ENCODE measurements at regions not wholly inside any gene's neighbourhood (a gene's known extent, or its start where the extent isn't known, plus 50 kb on each side); places are given as distances from the start of the nearest gene placed in this dataset.
A peak's percentile ranks its signal among the peaks of the same experiment; 100 is the strongest.

GRCh38 chr2:217652761-217653639, 349.8 kb downstream of the TNS1 start:
- no peak for DNase-seq

- peak; percentile 35 for DNase-seq
Measured at GRCh38 chr2:217650716-217651360, 352.0 kb downstream of the TNS1 start.

DNA sequence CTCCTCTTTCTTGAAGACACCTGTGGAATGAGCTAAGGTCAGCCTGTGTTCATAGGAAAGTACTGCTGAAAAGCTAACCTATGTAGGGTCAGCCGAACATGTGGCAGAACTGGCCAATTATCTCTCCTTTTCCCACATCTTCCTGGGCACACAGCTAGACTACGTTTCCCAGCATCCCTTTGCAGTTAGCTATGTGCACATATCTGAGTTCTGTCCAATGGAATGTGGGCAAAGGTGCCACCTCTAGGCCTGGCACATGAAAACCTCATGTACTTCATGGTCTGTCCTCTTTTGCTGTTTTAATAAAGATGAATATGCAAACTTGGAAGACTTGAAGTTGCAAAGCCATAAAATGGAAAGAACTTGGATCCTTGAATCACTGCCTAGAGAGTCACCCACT, 352.6 kb downstream of the TNS1 start:
- DNase-seq: no peak

DNA sequence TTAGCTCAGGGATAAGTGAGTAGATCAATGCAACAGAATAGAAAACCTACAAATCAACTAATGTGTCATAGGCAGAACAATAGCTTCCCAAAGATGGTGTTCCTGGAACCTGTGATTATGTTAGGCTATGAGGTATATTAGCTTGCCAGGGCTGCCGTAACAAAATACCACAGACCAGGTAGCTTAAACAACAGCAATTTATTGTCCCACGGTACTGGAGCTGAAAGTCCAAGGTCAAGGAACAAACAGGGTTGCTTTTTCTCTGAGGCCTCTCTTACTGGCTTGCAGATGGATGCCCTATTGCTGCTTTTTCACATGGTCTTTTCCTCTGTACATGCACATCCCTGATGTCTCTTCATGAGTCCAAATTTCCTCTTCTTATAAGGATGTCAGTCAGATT, 354.9 kb downstream of the TNS1 start:
- DNase-seq: no peak

GRCh38 chr2:217647226-217647625, 355.6 kb downstream of the TNS1 start:
- DNase-seq: no peak

DNA sequence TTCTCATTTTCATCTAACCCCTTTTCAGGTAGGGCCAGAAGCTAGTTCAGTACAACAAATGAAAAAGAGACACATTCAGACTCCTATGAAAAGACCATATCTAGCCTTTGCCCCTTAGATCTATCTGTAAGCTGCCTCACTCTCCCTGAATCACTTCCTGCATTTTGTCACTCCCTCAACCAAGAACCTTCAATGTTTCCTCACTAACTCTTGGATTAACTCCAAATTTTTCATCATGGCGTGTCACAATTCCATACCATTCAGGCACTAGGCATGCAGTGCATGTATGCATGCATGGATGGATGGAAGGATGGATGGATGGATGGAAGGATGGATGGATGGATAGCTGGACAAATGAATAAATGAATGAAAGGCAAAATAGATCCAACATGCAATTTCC, 356.9 kb downstream of the TNS1 start:
- DNase-seq: no peak

DNA sequence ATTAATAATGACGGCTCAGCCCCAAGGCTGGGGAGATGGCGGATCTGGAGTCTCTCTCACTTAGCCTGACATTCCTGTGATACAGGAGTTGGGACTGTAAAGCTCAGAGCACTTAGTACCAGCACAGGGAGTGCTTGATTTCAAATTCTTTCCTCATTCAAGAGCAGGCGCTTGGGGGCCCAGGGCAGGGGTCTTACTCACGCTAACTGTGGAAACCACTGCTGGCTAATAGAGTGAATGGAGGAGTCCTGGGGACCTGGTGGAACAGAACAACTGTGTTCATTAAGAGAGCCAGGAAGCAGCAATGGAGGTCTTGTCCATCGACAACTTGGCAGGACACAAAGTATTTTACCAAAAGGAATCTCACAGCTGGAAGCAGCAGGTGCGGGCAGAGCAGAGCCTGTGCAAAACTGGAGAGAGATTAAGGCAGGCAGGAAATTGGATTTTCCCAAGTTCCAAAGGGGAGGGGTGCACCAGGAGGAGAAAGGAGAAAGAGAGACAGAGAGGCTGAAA, 358.9 kb downstream of the TNS1 start:
- no peak for DNase-seq

DNA sequence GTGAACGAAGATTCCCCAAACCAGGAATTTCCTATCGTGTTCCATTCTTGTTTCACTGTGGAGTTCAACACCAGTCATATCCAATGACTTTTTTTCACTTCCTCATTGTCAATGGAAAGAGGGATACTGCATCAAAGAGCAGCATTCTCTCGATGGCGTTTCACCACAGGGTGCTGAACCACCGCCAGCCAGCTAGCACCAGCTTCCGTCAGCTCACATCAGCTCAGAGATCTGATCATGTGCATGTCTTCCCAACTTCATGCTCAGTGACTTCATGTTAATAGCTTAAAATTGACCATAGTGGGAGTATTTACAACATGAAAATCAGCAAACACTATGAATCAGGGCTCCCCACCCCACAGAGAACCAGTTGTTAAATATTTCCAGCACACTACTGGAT, 359.9 kb downstream of the TNS1 start:
- DNase-seq: no peak

DNA sequence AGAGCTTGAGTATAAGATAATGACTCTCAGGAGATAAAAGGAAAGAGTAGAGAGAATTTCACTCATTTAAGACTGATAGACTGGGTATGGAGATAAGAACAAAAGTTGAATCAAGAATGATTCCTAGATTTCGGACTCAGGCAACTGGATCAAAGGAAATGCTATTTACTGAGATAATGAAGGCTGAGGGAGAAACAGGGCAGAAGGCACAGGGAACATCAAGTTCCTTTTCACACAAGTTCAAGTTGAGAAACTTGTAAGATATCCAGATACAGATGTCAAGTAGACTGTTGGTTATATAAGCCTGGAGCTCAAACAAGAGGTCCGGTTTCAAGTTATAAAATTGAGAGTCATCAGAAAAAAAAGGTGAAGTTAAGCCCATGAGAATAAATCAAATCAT, 360.8 kb downstream of the TNS1 start:
- no peak for DNase-seq

DNA sequence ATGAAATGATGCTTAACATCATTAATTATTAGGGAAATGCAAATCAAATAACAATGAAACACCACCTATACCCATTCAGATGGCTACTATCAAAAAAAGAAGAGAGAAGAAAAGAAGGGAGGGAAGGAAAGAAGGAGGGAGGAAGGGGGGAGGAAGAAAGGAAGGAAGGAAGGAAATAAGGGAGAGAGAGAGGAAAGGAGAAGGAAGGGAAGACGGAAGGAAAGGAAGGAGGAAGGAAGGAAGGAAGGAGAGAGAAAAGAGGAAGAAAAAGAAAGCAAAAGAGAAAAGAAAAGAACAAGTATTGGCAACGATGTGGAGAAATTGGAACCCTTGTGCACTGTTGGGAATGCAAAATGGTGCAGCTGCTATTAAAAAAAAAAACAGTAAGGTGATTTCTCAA, 363.3 kb downstream of the TNS1 start:
- DNase-seq: no peak

DNA sequence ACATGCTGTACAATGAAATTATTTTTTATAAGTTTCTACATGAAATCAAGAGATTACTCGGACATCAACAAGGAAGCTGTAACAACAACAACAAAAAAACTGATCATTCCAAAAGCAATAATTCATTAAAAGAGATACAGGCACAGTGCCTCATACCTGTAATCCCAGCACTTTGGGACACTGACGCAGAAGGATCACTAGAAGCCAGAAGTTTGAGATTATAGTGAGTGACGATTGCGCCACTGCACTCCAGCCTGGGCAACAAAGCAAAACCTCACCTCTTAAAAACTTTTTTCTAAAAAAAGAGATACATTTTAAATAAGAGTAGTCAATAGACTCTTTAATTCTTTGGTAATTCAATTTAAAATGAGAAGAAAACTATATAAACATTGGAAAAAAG, 364.3 kb downstream of the TNS1 start:
- DNase-seq: no peak

DNA sequence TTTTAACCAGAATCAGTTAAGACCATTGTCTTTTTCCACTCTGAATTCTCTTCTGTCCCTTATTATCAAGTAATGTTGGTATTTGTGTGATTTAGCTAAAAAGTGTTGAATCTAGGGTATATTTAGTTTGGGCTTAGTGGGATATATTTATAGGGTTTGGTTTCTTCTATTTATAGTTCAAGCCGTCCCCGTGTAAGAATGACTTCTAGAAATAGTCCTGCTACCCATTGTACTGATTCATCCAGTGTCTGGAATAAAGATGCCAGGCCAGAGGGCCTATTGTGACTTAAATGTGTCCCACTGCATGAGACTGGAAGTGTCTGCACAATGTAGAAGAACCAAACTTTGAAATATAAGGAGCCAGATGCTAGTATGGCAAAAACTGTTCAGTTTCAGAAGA, 364.8 kb downstream of the TNS1 start:
- no peak for DNase-seq

GRCh38 chr2:217636991-217637561, 365.7 kb downstream of the TNS1 start:
- DNase-seq: no peak

DNA sequence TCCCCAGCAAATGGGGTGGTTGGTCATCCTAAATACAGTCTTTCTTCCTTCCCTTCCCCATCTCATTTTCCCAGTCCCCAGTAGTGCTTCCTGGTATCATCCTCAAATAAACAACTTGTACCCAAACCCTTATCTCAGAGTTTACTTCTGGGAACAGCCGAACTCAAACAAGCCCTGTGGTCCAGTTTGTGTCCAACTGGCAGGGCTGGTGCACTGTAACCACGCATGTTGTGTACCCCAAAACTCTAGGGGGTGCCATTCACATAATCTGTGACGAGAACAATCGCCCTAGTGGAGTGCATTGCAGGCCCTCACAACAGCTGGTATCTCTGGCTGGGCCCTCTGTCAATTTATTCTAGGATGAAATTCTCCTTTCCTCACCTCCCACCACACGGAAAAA, 366.2 kb downstream of the TNS1 start:
- no peak for DNase-seq

GRCh38 chr2:217634871-217635270, 367.9 kb downstream of the TNS1 start:
- DNase-seq: no peak

GRCh38 chr2:217632043-217632442, 370.8 kb downstream of the TNS1 start:
- DNase-seq: no peak

GRCh38 chr2:217631115-217631514, 371.7 kb downstream of the TNS1 start:
- no peak for DNase-seq

DNA sequence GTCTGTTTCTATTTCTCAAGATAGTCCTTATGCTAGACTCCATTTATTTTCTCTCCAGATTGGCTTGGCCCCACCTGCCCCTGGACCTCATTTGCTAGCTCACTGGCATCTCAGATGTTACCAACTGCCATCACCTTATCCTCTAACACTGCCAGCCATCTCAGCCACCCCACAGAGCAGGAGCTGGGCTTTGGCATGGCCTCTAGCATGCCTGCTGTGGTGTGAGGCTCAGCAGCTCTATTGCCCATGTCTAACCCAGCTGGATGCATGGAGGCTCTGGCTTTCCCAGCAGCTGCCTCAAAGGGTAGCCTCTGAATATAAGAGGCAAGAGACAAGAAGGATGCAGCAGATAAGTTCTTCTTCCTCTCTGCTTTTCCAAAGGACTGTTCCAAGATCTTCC, 373.4 kb downstream of the TNS1 start:
- DNase-seq: no peak

DNA sequence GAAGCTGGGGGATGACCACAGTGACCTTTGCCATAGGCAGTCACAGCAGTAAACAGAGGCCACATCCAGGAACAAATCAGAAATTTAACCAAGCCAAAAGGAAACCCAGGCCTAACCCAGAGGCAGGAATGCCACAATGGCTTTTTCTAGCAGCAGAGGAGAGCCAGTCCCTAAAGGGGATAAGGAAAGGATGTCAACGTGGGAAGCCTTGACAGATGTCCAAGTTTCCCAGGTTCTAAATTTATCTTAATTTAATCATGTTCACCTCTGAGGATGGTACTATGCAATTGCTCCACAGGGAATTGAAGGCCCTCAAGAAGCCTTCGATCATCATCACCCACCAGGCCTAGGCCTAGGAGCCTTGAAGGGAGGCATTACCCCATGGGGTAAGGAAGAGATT, 374.7 kb downstream of the TNS1 start:
- DNase-seq: no peak

GRCh38 chr2:217626926-217627325, 375.9 kb downstream of the TNS1 start:
- DNase-seq: no peak

- no peak for DNase-seq
Measured at GRCh38 chr2:217625557-217626169, 377.1 kb downstream of the TNS1 start.

GRCh38 chr2:217623281-217623912, 379.4 kb downstream of the TNS1 start:
- no peak for DNase-seq

All from CD4-positive, alpha-beta T cell treated with Interleukin-17A for 1 hour (primary cell).